ENCODE measurements at regions not wholly inside any gene's neighbourhood (a gene's known extent, or its start where the extent isn't known, plus 50 kb on each side); places are given as distances from the start of the nearest gene placed in this dataset.

DNA sequence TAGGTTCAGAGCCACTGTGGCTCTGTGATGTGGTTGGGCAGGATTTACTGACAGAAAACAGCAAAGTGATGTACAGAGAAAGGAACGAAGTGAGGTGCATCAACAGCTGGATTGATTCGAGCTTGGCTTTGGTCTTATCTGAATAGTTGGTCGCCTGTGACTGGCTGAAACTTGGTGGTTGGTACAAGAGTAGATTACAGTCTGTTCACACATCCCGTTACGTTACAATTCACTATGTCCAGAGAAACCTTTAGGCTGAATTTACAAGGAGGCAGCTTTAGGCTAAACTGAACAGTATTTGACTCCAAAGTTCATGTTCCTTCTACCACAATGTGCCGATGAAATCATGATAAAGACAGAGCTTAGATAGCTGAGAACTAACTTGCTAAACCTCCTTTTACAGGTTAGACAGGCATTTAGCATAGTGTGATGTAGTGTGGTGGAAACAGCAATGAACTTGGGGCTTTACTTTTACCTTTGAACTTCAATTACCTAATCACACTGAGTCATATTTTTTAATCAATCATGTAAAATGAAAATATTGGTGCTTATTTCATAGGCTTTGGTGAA, 210.2 kb upstream of the PUM3 start:
- DNase-seq (ENCODE audit: low read depth), result no peak

DNA sequence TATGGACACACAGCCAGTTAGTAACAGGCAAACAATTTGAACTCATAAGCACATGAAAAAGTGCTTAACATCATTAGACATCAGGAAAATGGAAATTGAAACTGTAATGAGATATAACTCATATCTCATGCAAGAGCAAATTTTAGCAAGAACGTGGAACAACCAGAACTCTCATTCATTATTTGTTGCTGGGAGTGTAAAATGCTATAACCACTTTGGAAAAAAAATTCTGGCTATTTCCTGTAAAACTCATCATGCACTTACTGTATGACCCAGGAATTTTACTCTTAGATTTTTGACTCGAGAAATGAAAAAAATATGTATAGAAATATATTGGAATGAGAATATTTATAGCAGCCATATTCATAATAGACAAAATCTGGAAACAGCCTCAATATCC, 205.7 kb upstream of the PUM3 start:
- DNase-seq (ENCODE audit: low read depth), result no peak

DNA sequence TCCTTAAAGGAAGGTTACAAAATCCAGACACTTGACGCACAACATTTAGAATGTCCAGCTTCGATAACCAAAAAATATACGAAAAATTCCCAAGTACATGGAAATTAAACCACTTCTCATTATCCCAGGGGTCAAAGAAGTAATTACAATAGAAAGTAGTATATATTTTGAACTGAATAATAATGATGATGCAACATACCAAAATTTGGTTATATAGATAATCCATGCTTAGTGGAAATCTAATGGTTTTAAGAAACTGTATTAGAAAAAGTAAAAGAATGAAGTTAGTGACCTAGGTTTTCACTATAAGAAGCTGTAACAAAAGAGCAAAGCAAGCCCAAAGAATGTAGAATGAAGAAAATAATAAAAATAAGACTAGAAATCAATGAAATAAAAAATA, 204.0 kb upstream of the PUM3 start:
- no peak for DNase-seq (ENCODE audit: low read depth)

DNA sequence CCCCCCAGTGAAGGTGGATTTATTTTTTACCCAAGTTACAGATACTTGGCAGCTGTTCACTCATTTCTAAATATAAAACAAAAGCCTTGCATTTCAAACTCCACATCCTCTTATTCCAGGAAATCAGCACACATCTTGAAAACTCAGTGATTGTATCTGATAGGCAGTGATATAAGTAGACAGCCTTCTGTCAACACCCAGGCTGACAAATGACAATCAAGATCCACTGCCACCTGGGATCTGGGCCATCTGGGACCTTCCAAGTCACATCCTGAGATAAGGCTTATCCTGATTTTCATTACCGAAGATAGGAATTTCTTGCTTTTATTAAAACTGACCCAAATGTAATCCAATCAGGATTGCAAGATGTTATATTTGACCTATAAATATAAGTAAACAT, 201.3 kb upstream of the PUM3 start:
- no peak for DNase-seq (ENCODE audit: low read depth)

DNA sequence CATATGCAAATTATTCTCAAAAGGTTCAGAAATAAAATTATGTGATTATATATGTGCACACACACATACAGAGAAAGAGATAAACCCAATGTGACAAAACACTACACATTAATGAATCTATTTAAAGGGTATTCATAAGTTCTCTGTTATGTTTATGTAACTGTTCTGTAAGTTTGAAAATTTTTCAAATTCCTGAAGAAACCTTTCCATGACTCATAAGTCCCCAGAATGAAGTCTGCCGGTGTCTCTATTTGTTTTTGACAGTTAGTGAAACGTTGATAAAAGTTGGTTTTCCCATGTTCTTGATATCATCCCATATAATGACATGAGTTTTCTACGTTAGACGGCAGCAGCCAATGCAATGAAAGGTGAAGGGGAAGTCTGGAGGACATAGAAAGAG, 199.5 kb upstream of the PUM3 start:
- DNase-seq (ENCODE audit: low read depth), result no peak

DNA sequence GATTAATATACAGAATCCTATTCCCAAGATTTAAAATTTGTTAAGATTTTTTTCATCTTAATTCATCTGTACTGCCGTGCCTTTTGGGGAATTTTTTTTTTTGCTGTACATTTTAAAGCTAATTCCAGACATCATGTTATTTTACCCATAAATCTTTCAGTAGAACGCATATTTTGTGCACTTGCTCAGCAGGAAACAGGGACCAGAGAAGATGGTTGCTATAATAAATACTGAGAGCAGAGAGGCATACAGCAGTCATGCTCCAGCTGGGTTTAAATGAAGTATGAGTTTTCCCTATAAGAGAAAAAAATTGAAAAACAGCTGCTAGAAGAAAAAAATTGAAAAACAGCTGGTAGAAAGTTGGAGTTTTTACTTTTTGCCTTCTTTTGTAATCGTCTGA, 196.9 kb upstream of the PUM3 start:
- DNase-seq (ENCODE audit: low read depth), result no peak

DNA sequence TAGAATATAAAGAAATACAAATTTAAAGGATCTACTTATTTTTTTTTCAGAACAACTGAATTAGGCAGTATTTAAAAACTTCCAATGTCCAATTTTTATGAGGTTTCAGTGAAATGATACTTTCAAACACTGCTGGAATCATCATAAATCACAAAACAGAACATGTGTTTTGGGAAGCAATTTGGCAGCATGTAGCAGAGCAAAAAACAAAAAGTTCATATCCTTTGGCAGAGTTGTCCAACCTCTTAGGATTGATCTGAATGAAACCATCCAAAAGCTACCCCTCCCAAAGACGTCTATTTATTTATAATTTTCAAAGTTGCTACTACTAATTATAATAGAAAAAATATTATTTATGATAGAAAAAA, 192.4 kb upstream of the PUM3 start:
- DNase-seq (ENCODE audit: low read depth), result no peak

DNA sequence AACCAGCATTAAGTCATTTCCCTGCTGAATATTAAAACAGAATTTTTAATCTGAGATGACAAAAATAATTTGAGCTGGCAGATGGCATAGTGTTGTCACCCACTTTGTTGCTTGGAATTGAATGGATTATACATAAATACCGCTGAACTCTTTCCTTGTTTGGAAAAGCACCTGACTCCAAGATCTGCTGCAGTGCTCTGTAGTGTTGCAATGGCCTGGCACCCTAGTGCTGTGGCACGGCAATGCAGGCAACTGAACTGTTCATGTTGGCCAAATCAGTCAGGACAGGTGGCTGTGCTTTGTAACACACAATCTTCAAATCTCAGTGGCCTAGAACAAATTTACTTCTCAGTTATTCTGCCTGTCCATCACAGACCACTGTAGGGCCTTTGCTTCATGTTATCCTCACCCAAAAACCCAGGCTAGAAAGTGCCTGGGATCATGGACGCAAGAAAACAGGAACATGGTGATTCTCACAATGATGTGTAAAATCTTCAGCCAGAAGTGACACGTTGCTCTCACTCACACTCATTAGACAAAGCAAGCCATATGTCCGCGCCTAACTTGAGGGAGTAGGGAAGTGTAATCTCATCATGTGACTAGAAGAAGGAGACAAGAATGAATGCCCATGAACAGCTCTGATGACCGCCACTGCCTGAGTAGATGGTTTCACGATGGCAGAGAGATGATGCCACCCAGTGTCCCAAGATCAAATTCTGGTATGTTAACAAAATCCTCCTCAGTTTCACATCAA, 191.9 kb upstream of the PUM3 start:
- DNase-seq (ENCODE audit: low read depth), result no peak

DNA sequence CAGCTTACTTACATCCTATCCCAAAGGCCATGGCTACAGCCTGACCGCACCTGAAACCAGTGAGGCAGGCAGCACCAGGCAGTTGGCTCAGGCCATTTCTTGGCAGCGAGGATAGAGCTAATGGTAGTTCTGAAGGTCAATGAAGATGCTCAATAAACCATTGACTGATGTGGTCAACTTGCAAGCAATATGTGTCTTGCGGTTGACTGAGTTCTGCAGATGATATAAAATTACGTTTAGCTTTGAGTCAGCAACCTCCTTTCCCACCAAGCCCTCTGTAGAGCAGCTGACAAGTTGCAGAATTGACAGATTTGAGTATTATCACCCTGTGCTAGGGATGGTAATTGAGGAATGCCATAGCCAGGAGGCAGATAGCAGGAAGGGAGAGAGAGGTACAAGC, 189.0 kb upstream of the PUM3 start:
- no peak for DNase-seq (ENCODE audit: low read depth)

DNA sequence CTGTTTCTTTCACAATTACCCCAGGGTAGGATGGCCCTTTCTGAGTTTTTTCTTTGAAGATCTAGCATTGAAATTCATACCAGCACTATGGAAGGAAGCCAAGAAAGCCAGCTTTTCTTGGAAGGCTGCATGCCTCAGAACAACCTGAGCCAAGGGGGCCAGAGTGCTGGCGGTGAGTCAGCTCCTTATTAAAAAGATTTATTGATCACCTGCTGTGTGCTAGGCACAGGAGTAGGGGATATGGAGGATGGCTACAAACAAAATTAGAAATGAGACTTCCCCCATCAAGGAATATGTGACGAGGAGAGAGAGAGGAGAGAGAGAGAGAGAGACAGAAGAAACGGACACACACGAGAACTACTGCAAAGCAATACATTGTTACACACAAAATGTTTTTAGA, 184.6 kb upstream of the PUM3 start:
- DNase-seq (ENCODE audit: low read depth), result no peak

DNA sequence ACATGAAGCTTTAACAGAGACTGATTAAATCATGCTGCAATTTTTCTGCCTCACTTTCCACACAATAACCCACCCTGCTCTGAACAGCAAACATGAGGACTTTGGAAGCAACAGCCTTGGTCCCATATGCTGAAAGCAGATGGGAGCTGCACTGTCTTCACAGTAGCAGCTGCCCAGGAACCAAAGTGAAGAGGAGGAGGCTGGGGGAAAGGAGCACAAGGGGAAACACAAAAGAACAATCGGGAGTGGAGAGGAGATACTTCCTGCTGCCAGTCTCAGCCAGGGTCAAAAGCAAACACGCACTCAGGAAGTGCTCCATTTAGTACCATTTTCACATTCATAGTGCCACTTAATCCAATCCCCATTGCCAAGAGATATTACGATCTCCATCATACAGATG, 183.3 kb upstream of the PUM3 start:
- DNase-seq (ENCODE audit: low read depth), result no peak

DNA sequence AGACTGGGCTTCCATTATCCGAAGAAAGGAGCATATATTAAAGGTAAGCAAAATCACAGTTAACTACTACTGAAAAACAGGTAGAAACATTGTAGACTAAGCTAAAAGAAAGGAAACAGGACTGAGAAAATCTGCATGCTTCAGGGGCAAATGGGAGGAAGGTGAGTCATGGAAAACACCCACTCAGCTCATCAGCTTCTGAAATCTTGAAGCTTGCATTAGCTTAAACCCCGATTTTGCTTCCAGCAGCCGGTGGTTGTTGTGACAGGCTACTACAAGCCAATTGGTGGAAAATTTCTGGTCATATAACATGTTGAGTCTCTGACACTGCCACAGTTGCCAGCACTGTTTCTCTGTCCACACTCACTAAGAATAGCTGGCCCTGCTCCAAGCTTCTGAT, 179.6 kb upstream of the PUM3 start:
- DNase-seq (ENCODE audit: low read depth), result no peak

DNA sequence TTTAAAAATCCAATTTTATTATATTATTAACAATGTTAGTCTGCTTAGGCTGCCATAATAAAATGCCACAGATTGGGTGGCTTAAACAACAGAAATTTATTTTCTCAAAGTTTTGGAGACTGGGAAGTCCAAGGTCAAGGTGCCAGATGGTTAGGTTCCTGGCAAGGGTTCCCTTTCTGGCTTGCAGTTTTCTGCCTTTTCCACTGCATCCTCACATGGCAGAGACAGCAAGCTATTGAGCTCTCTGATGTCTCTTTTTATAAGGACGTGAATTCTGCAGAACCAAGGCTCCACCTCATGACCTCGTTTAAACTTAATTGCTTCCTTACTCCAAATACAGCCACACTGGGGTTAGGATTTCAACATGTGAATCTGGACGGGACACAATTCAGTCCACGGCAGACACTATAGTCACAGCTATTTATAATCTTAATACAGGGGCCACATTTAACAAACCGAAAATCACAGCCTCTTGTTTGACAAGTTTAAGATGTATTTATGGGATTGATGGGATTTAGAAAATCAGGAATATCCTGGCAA, 174.9 kb upstream of the PUM3 start:
- no peak for DNase-seq (ENCODE audit: low read depth)

DNA sequence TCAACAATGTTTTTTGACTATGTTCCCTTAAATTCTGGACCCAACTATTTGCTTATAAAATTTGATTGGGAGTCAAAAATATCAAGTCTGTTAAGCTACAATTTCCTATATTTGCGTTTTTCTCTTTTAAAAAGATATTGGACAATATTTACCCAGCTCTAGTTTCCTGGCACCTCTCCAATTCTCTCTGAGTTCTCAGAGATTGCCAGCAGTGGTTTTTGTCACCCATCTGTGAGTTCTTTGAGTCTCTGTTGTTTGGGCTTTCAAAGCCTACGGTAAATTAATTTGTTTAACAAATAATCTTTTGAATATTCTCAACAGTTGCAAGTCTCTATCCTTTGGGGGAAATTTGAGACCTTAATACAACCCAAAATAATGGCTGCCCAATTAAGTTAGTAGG, 174.2 kb upstream of the PUM3 start:
- DNase-seq (ENCODE audit: low read depth), result no peak

DNA sequence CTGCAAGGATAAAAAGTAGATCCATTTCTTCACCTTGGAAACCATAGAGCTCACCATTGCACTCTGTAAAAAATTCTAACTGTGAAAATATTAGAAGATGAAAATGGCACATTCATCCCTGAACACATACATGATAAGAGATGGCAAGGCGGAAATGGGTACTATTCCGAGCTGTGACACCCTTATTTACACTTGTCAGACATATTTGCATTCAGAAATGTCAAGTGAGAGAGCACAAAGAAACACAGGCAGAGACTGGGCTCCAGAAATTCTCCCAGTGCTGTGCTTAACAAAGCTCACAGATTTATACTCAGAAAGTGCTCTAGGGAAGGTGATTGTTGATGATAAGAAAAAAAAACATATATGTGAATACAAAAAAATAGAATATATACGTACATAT, 170.3 kb upstream of the PUM3 start:
- no peak for DNase-seq (ENCODE audit: low read depth)

DNA sequence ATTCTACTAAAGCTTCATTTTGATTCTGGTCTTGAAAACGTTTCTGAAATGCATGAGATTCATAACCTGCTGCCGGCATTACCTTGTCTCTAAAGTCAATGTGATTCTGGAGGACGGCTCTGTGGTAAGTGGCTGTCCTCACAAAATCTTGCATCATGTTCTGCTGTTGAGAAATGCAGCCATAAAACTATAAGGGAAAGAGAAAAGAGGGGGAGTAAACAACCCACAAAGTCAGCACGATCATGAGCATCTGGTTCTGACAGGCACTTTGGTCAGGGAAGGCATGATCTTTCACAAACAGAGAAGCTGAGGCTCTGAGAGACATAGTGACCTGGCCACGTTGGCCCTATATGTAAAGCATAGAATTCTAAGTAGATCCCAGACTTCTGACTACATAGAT, 168.9 kb upstream of the PUM3 start:
- DNase-seq (ENCODE audit: low read depth), result no peak

DNA sequence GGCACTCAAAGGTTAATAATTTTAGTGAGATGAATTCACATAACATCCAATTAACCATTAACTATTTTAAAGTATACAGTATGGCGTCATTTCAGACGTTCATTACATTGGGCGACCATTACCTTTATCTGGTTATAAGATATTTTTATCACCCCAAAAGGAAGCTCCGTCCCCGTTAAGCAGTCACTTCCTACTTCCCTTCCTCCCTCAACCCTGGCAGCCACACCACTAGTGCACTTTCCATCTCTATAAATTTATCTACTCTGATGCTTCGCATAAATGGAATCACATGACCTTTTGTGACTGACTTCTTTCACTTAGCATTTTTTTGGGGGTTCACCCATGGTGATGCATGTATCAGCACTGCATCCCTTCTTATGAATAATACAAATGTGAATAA, 168.3 kb upstream of the PUM3 start:
- DNase-seq (ENCODE audit: low read depth), result no peak

DNA sequence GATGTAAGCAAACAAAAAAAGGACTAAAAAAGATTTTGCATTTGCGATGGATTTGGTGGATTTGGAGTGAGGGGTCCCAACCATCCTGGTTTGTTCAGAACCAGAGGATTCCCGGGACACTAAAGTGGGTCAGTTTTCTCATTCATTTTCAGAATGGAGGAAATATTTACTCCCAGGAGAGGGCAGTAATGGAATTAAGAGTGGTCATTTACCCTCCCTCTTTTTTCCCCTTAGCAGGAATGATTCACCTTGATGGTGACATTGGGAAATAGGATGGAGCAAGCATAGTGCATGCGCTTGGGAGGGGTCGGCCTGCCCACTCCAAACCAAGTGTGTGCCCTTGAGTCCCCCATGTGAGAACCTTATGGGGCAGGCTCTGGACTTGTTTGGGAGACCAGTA, 164.2 kb upstream of the PUM3 start:
- DNase-seq (ENCODE audit: low read depth), result no peak

DNA sequence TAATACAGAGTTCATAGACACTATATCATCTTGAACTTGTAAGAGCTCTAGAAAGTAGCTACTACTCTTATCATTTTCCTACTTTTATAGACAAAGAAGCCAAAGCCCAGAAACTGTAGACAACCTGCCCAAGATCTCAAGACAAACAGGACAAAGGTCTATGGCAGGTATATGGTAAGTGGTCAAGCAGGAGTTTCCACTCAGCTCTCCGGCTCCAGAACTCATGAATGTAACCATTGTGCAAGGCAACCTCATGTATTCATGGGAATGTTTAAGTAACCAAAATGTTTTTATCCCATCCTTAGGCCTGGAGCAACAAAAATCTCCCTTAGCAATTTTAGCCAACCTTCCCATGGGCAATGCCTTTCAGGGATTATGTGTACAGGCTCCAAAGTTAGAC, 163.4 kb upstream of the PUM3 start:
- no peak for DNase-seq (ENCODE audit: low read depth)

DNA sequence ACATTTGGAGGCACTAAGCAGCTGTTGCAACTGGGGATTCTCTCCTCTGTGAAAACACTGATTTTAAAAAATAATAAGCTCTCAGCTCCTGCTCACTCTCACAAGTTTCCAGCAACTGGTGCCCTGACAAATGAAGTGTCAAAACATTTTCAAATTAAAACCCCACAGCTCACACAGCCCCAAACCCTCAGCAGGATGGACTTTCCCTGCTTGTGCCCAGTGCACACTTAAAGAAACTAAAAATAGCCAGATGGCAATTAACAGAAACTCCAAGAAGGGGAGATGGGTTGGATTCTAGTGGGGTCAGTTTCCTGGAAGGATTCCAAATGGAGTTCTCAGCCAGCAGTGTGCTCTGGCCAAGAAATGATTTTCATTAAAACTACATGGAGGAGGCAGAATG, 163.0 kb upstream of the PUM3 start:
- DNase-seq (ENCODE audit: low read depth), result no peak

DNA sequence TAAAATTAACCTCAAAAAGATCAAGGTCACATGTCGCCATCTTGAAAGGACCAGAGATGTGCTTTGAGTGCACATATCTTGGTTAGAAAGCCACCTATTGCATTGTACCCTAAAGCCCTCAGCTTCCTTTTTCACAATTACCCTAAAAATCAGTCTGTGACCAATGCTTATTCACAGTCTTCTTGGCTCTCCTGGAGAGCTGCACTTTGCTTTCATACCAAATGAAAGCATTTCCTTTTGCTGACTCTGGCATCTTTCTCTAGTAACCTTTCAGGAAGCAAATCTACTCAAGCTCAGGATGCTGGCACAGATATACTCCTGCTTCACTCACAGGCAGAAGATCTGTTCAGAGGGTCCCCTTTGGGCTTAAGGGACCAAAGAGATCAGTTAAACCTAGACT, 160.7 kb upstream of the PUM3 start:
- DNase-seq (ENCODE audit: low read depth), result no peak

DNA sequence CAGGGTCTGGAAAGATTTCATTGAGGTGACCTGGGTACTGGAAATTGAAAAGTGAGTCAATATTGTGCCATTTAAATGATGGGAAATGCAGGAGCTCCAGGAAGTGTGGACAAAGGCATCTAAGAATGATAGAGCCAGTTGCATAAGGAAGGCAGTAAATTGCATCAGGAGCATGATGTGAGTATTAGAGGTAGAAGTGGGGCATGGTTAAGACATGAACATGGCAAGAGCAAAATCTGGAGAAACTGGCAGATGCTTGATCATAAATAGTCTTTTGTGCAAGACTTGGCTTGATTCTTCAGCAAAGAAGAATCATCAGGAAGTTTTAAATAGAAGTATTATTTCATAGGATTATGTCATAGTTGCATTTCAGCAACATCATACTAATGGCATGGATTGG, 157.4 kb upstream of the PUM3 start:
- no peak for DNase-seq (ENCODE audit: low read depth)

DNA sequence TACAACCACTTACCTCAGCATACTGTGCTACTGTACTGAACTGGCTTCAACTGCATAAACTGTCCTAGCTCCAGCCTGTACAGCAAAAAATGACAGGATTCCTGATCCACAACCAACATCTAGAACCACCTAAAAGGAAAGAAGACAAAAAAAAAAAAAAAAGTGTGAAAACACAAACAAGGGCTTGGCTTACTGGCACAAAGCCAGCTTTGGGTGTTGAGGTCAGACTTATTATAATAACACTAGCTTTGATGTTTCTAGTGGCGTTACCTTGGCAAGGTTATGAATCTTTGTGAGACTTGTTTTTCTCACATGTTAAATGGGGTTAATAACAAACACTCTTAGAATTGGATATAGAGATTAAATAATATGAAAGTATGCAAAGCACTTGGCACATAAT, 148.5 kb upstream of the PUM3 start:
- DNase-seq (ENCODE audit: low read depth), result no peak

DNA sequence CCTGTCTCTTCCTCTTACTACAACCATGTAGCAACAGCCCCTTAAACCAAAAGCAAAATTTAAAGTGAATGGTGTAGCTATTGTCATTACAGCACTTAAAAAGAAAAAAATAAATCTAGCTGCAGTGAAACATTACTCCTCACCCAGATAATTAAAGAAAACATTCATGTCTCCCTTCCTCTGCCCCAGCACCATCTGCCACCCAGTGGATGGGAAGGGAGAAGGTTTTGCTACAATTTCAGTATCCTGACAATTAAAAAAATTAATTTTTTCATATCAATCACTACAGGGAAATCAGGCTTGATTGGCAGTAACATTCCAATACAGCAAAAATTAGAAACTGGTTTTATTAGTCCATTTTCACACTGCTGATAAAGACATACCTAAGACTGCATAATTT, 147.4 kb upstream of the PUM3 start:
- DNase-seq (ENCODE audit: low read depth), result no peak
